ENCODE measurements at regions not wholly inside any gene's neighbourhood (a gene's known extent, or its start where the extent isn't known, plus 50 kb on each side); places are given as distances from the start of the nearest gene placed in this dataset.
"Not testable (repeated sequence)": the region's sequence is repeated elsewhere in the genome, so short reads cannot be mapped to it uniquely, and the experiment has no call there.

DNA sequence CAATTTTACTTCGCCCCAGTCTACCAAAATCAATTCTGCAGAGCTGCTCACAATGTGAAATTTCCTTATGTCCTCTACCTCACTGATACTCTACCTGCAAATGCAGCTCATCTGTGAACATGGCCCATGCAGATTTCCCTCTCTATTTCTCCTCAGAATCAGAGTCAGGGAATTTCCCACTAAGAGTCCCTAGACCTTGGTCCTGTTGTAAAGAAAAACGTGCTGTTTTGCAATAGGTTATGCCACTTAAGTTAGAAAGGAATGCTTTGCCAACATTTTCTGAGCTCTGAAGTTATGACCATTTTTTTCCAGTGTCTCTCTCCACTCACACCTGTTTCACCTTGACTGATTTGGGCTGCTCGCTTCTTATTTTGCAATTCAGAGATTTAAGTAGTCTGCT, 524.0 kb downstream of the TTLL7 start:
- TF ChIP-seq, protein P1, sequence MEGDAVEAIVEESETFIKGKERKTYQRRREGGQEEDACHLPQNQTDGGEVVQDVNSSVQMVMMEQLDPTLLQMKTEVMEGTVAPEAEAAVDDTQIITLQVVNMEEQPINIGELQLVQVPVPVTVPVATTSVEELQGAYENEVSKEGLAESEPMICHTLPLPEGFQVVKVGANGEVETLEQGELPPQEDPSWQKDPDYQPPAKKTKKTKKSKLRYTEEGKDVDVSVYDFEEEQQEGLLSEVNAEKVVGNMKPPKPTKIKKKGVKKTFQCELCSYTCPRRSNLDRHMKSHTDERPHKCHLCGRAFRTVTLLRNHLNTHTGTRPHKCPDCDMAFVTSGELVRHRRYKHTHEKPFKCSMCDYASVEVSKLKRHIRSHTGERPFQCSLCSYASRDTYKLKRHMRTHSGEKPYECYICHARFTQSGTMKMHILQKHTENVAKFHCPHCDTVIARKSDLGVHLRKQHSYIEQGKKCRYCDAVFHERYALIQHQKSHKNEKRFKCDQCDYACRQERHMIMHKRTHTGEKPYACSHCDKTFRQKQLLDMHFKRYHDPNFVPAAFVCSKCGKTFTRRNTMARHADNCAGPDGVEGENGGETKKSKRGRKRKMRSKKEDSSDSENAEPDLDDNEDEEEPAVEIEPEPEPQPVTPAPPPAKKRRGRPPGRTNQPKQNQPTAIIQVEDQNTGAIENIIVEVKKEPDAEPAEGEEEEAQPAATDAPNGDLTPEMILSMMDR (IDR thresholded peaks at IDR 0.05; ENCODE audit: low read depth, low read length), result not testable (repeated sequence)
- TF ChIP-seq POLR2A (IDR thresholded peaks at IDR 0.05; ENCODE audit: extremely low read depth, insufficient read length); MYC (IDR thresholded peaks at IDR 0.05; ENCODE audit: low read depth, low read length): not testable (repeated sequence)
- TF ChIP-seq, protein P2, sequence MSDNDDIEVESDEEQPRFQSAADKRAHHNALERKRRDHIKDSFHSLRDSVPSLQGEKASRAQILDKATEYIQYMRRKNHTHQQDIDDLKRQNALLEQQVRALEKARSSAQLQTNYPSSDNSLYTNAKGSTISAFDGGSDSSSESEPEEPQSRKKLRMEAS (IDR thresholded peaks at IDR 0.05; ENCODE audit: low read depth, low read length), result not testable (repeated sequence)

Data from NB4 (cell line).